Kidney (tissue), 13 donors: ENCODE measurements at regions not wholly inside any gene's neighbourhood (a gene's known extent, or its start where the extent isn't known, plus 50 kb on each side); places are given as distances from the start of the nearest gene placed in this dataset.

Experiments
- DNase-seq, 5 donors: peaks; one replicate each; pipeline ENCODE4 v3.0.0-alpha.2; 2013 to 2020
- FAIRE-seq: peaks from 2 replicates; lab custom pipeline; 2012; peaks lifted over from hg19 to GRCh38; lab: Jason Lieb, UNC
- H3K27ac ChIP-seq, 2 donors: one replicate each; pipeline ENCODE4 v1.7.0; 2013; ENCODE audit warnings: low read depth in 2 of 2, low read length in 2 of 2, inconsistent platforms in 1 of 2
- H3K27me3 ChIP-seq: one replicate; pipeline ENCODE4 v1.7.1; 2013; ENCODE audit warnings: low read length, inconsistent platforms; ENCODE audit not compliant: control insufficient read depth, insufficient read depth
- H3K36me3 ChIP-seq, 3 donors: one replicate each; pipeline versions ENCODE4 v1.7.0 to v1.7.1; 2013; ENCODE audit warnings: low read length in 3 of 3, control low read depth in 1 of 3, inconsistent platforms in 1 of 3; ENCODE audit not compliant: insufficient read depth in 3 of 3, control insufficient read depth in 2 of 3
- H3K4me1 ChIP-seq, 3 donors: one replicate each; pipeline versions ENCODE4 v1.7.0 to v1.7.1; 2013; ENCODE audit warnings: low read length in 3 of 3, inconsistent platforms in 1 of 3, low read depth in 1 of 3; ENCODE audit not compliant: control insufficient read depth in 2 of 3, insufficient read depth in 2 of 3
- H3K4me3 ChIP-seq, 3 donors: one replicate each; pipeline versions ENCODE4 v1.7.0 to v1.8.1; 2013; ENCODE audit warnings: low read length in 3 of 3, control low read depth in 1 of 3, inconsistent platforms in 1 of 3
- H3K9ac ChIP-seq, 3 donors: one replicate each; pipeline versions ENCODE4 v1.7.0 to v1.7.1; 2013; ENCODE audit warnings: low read length in 3 of 3, control low read depth in 1 of 3, inconsistent platforms in 1 of 3
- H3K9me3 ChIP-seq, 3 donors: one replicate each; pipeline versions ENCODE4 v1.7.0 to v1.7.1; 2013; ENCODE audit warnings: low read length in 3 of 3, control low read depth in 1 of 3, inconsistent platforms in 1 of 3; ENCODE audit not compliant: control insufficient read depth in 2 of 3, insufficient read depth in 1 of 3
- intact Hi-C: fragments of 100-400 bp; cut with DNase I; formaldehyde crosslinking; loops from one replicate; pipeline ENCODE4 v1.11.1; 2022
- TF ChIP-seq, protein P1 (sequence below): IDR thresholded peaks from 3 replicates; pipeline ENCODE4 v1.5.1; 2012; ENCODE audit warnings: mild to moderate bottlenecking, moderate library complexity, borderline replicate concordance; ENCODE audit not compliant: insufficient read depth; ENCODE audit errors: extremely low read depth
- donor health status: control.
- donor health status: control.
- donor health status: control.
- donor health status: control.
- donor health status: control.
- donor health status: DM: yes; HTN: yes; CAD: no.
- donor health status: Normal renal cell carcinoma (clear cell type).

DNA sequence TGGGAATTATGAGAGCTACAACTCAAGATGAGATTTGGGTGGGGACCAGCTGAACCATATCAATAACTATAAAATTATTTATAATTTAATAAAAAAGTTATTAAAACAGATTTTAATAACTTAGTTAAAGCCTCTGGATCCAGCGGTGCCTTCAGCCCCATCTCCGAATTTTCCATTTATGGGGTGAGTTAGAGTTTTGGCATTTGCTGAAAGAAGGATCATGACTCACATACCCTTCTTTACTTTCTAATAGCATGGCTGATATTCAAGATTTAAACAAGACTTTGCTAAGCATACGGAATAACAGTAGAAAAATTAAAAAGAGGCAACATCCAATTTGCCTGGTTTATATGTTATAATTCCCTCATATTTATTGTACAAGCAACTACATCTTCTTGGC lies 94.5 kb downstream of the RDH14 start:
- FAIRE-seq (no peak), DNase-seq (no peak)
- TF ChIP-seq, protein P1, sequence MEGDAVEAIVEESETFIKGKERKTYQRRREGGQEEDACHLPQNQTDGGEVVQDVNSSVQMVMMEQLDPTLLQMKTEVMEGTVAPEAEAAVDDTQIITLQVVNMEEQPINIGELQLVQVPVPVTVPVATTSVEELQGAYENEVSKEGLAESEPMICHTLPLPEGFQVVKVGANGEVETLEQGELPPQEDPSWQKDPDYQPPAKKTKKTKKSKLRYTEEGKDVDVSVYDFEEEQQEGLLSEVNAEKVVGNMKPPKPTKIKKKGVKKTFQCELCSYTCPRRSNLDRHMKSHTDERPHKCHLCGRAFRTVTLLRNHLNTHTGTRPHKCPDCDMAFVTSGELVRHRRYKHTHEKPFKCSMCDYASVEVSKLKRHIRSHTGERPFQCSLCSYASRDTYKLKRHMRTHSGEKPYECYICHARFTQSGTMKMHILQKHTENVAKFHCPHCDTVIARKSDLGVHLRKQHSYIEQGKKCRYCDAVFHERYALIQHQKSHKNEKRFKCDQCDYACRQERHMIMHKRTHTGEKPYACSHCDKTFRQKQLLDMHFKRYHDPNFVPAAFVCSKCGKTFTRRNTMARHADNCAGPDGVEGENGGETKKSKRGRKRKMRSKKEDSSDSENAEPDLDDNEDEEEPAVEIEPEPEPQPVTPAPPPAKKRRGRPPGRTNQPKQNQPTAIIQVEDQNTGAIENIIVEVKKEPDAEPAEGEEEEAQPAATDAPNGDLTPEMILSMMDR: no peak
- no peaks in the 10 kb centered on the region for H3K27me3 ChIP-seq
- H3K4me3 ChIP-seq: no peak overlapping the region
- H3K9me3 ChIP-seq: no peaks in the 10 kb centered on the region
- intact Hi-C loops: no loop called here
- H3K9ac ChIP-seq: no peak overlapping the region
- no peaks in the 10 kb centered on the region for H3K36me3 ChIP-seq
- H3K27ac ChIP-seq: no peak overlapping the region
- H3K4me1 ChIP-seq: no peaks in the 10 kb centered on the region

DNA sequence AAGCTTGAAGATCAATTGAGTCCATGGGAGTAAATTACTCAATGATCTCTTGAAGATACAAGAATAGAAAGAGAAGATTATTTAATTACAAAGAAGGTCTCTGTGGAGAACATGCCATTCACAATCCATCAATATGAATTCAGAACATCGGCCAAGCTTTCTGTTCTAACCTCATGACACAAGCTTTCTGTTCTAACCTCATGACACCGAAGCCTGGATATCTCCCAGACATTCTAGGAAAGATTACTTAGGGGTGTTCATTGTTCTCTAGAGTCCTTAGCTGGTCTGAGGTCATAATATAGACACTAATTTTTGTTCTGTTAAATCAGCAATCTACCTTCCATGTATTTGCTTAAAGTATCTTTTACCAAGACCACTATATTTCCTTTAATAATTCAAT lies 95.5 kb downstream of the RDH14 start:
- DNase-seq (no peak), FAIRE-seq (no peak)
- Histone ChIP-seq H3K36me3 (no peaks in the 10 kb centered on the region), H3K27ac (no peak overlapping the region), H3K4me1 (no peaks in the 10 kb centered on the region), H3K9me3 (no peaks in the 10 kb centered on the region), H3K9ac (no peak overlapping the region), H3K4me3 (no peak overlapping the region), H3K27me3 (no peaks in the 10 kb centered on the region)
- intact Hi-C loops: no loop called here
- TF ChIP-seq, protein P1: no peak

DNA sequence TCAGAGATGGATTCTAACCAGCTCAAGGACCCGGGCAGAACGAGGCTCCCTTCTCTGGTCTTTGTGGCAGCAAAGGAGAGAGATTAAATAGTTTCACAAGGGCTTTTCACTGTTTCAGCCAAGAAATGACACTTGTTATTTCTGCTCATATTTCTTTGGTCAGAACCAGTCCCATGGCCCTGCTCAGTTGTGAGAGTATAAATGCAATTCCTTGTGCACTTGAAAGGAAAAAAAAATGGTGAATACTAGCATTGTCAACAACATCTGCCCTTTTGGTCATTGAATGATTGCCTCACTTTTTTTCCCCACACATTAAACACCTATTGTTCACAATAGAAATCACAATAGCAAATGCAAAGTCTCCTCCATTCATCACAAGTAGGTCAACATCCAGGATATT lies 104.4 kb downstream of the RDH14 start:
- no peaks in the 10 kb centered on the region for H3K36me3 ChIP-seq
- H3K27ac ChIP-seq: no peak overlapping the region
- H3K9me3 ChIP-seq: no peaks in the 10 kb centered on the region
- TF ChIP-seq, protein P1: no peak
- H3K4me1 ChIP-seq: no peaks in the 10 kb centered on the region
- no peak for FAIRE-seq
- H3K27me3 ChIP-seq: no peaks in the 10 kb centered on the region
- intact Hi-C loops: no loop called here
- H3K9ac ChIP-seq: no peak overlapping the region
- DNase-seq: no peak
- no peak overlapping the region for H3K4me3 ChIP-seq

DNA sequence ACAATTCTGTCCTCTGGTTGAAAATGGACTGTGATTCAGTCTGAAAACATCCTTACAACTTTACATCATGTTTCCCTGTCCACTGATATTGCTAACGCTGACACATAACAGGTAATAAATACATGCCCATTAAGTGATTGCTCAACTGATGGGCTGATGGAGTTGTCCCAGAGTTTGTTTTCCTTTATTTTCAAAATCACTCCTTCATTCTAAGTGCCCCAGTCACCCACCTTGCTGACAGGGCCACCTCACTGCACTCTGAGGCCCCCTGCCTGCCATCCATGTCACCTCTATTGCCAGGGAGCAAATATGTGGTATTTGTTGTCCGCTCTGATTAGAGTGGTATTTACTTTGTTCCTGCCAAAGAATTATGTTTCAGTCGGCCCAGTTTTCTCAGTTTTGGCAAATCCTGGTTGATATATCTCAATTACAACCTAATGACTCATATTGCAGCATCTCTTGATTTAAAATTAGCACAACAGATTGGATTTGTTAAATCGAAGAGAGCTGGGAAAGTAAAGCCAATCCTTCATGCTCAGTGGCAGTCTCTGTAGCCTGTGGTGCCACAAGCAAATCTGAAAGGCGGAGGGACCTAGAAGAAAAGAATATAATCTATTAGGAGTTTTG lies 105.1 kb downstream of the RDH14 start:
- Histone ChIP-seq H3K4me1 (no peaks in the 10 kb centered on the region), H3K4me3 (no peak overlapping the region), H3K9ac (no peak overlapping the region), H3K36me3 (no peaks in the 10 kb centered on the region), H3K27me3 (no peaks in the 10 kb centered on the region), H3K9me3 (no peaks in the 10 kb centered on the region), H3K27ac (no peak overlapping the region)
- intact Hi-C loops: no loop called here
- TF ChIP-seq, protein P1: no peak
- FAIRE-seq (no peak), DNase-seq (peak in 1 of 5 donors; percentile 44)
